HepG2 (cell line): ENCODE measurements at regions not wholly inside any gene's neighbourhood (a gene's known extent, or its start where the extent isn't known, plus 50 kb on each side); places are given as distances from the start of the nearest gene placed in this dataset.

Experiments
- ATF7-NPFF ChIP-seq: sonication (generic); formaldehyde crosslinking; IDR thresholded peaks from 2 replicates; pipeline ENCODE4 v1.8.1; 2023; ENCODE audit warnings: mild to moderate bottlenecking, low read depth, missing genetic modification reagents, moderate library complexity
- CEBPB ChIP-seq: IDR thresholded peaks from 2 replicates; pipeline ENCODE4 v1.6.1; 2011; ENCODE audit warnings: low read depth, low read length, improper control_type of control experiment, borderline replicate concordance
- CENPX ChIP-seq: sonication (generic); formaldehyde crosslinking; IDR thresholded peaks from 2 replicates; pipeline ENCODE4 v1.9.0; 2021; ENCODE audit warnings: mild to moderate bottlenecking, missing genetic modification reagents, moderate library complexity
- DDIT3 ChIP-seq: sonication (generic); formaldehyde crosslinking; IDR thresholded peaks from 2 replicates; pipeline ENCODE4 v1.4.0; 2020; ENCODE audit warnings: mild to moderate bottlenecking, missing genetic modification reagents
- ELF3 ChIP-seq: IDR thresholded peaks from 2 replicates; pipeline ENCODE4 v1.6.1; 2016; ENCODE audit warnings: missing genetic modification reagents, missing compliant biosample characterization
- ERF ChIP-seq: IDR thresholded peaks from 2 replicates; pipeline ENCODE4 v1.6.1; 2018; ENCODE audit warnings: missing biosample characterization, missing genetic modification reagents
- FIP1L1 ChIP-seq: fragments of 200-400 bp; formaldehyde crosslinking; IDR thresholded peaks from 2 replicates; pipeline ENCODE4 v1.6.1; 2018; ENCODE audit warnings: low read depth, mild to moderate bottlenecking, low read length, moderate library complexity, borderline replicate concordance; ENCODE audit not compliant: insufficient read depth
- FOSL1 ChIP-seq: sonication (generic); formaldehyde crosslinking; IDR thresholded peaks from 2 replicates; pipeline ENCODE4 v1.9.0; 2021; ENCODE audit warnings: missing genetic modification reagents, borderline replicate concordance
- HES4 ChIP-seq: sonication (generic); formaldehyde crosslinking; IDR thresholded peaks from 2 replicates; pipeline ENCODE4 v1.9.0; 2021; ENCODE audit warnings: mild to moderate bottlenecking, missing genetic modification reagents, borderline replicate concordance
- HNRNPH1 ChIP-seq: fragments of 200-400 bp; formaldehyde crosslinking; optimal IDR thresholded peaks from 2 replicates; pipeline ENCODE3; 2017; ENCODE audit warnings: mild to moderate bottlenecking, low read depth, low read length
- KLF16 ChIP-seq, 2 experiments: sonication (generic) in 1 of 2; formaldehyde crosslinking in 1 of 2; IDR thresholded peaks; 2 replicates each; pipeline versions ENCODE4 v1.6.1 to v1.8.0; 2016 to 2023; ENCODE audit warnings: missing genetic modification reagents in 2 of 2, missing compliant biosample characterization in 1 of 2
- NCOR1 ChIP-seq: fragments of 200-600 bp; sonication (generic); IDR thresholded peaks from 2 replicates; pipeline ENCODE4 v1.7.0; 2017; ENCODE audit warnings: antibody characterized with exemption, low read length, borderline replicate concordance
- NR3C1 ChIP-seq: sonication (generic); formaldehyde crosslinking; IDR thresholded peaks from 2 replicates; pipeline ENCODE4 v1.4.0; 2020; ENCODE audit warnings: missing genetic modification reagents
- RNF2 ChIP-seq: fragments of 450-650 bp; conservative IDR thresholded peaks from 2 replicates; pipeline ENCODE4 v1.6.1; 2016; ENCODE audit warnings: low read depth
- RXRA ChIP-seq: sonication (generic); formaldehyde crosslinking; IDR thresholded peaks from 2 replicates; pipeline ENCODE4 v1.5.1; 2020; ENCODE audit warnings: missing genetic modification reagents
- SMAD3 ChIP-seq: sonication (generic); formaldehyde crosslinking; IDR thresholded peaks from 2 replicates; pipeline ENCODE4 v1.4.0; 2020; ENCODE audit warnings: missing genetic modification reagents
- THAP7 ChIP-seq: sonication (generic); formaldehyde crosslinking; IDR thresholded peaks from 2 replicates; pipeline ENCODE4 v1.8.1; 2023; ENCODE audit warnings: mild to moderate bottlenecking, missing genetic modification reagents
- ZMYM4 ChIP-seq: sonication (generic); formaldehyde crosslinking; IDR thresholded peaks from 2 replicates; pipeline ENCODE4 v1.8.1; 2023; ENCODE audit warnings: mild to moderate bottlenecking, missing genetic modification reagents
- ZNF224 ChIP-seq: sonication (generic); formaldehyde crosslinking; IDR thresholded peaks from 2 replicates; pipeline ENCODE4 v1.5.0; 2020; ENCODE audit warnings: mild to moderate bottlenecking, missing genetic modification reagents
- ZNF329 ChIP-seq: sonication (generic); formaldehyde crosslinking; IDR thresholded peaks from 2 replicates; pipeline ENCODE4 v1.9.0; 2021; ENCODE audit warnings: low read depth, mild to moderate bottlenecking, missing genetic modification reagents
- ZNF350 ChIP-seq: sonication (generic); formaldehyde crosslinking; IDR thresholded peaks from 2 replicates; pipeline ENCODE4 v1.4.0; 2020; ENCODE audit warnings: mild to moderate bottlenecking, low read depth, missing genetic modification reagents, borderline replicate concordance
- ZNF503 ChIP-seq: sonication (generic); formaldehyde crosslinking; IDR thresholded peaks from 2 replicates; pipeline ENCODE4 v1.4.0; 2020; ENCODE audit warnings: missing genetic modification reagents
- ZNF879 ChIP-seq: sonication (generic); formaldehyde crosslinking; IDR thresholded peaks from 2 replicates; pipeline ENCODE4 v1.8.1; 2023; ENCODE audit warnings: missing genetic modification reagents
- TF ChIP-seq, protein P1 (sequence below): sonication (generic); formaldehyde crosslinking; IDR thresholded peaks from 2 replicates; pipeline ENCODE4 v1.5.0; 2020; ENCODE audit warnings: mild to moderate bottlenecking, missing genetic modification reagents, borderline replicate concordance

- TF ChIP-seq, protein P1, sequence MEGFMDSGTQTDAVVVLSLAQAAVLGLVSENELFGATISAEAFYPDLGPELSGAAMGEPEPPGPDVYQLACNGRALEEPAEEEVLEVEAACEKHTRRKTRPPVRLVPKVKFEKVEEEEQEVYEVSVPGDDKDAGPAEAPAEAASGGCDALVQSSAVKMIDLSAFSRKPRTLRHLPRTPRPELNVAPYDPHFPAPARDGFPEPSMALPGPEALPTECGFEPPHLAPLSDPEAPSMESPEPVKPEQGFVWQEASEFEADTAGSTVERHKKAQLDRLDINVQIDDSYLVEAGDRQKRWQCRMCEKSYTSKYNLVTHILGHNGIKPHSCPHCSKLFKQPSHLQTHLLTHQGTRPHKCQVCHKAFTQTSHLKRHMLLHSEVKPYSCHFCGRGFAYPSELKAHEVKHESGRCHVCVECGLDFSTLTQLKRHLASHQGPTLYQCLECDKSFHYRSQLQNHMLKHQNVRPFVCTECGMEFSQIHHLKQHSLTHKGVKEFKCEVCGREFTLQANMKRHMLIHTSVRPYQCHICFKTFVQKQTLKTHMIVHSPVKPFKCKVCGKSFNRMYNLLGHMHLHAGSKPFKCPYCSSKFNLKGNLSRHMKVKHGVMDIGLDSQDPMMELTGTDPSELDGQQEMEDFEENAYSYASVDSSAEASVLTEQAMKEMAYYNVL (CRISPR knock-in tag): peak; percentile 81; the same call in 1 of the 2 replicates
- TF ChIP-seq FIP1L1 (no peak), ELF3 (CRISPR knock-in tag) (peak; percentile 86), HNRNPH1 (no peak), NR3C1 (CRISPR knock-in tag) (no peak), CEBPB (peak; percentile 72; the same call in 1 of the 2 replicates), ATF7-NPFF (no peak), RNF2 (peak; percentile 79), NCOR1 (peak; percentile 37; the same call in 1 of the 2 replicates), ZNF350 (CRISPR knock-in tag) (peak; percentile 66), ERF (CRISPR knock-in tag) (peak; percentile 64), ZNF329 (0 out of 2 replicates have a peak, but pooled peaks have one; percentile 57), FOSL1 (CRISPR knock-in tag) (no peak), HES4 (CRISPR knock-in tag) (0 out of 2 replicates have a peak, but pooled peaks have one; percentile 64), RXRA (0 out of 2 replicates have a peak, but pooled peaks have one; percentile 77), ZMYM4 (CRISPR knock-in tag) (peak; percentile 38; the same call in 1 of the 2 replicates), DDIT3 (CRISPR knock-in tag) (no peak), ZNF224 (0 out of 2 replicates have a peak, but pooled peaks have one; percentile 42), THAP7 (CRISPR knock-in tag) (peak; percentile 64; the same call in 1 of the 2 replicates), SMAD3 (peak; percentile 69; the same call in 1 of the 2 replicates), KLF16 (CRISPR knock-in tag; IDR thresholded peaks at IDR 0.05) (peak in 1 of 2 experiments; percentile 70; a peak in 1 of 4 replicates), ZNF879 (CRISPR knock-in tag) (peak; percentile 41; the same call in 1 of the 2 replicates), ZNF503 (peak; percentile 68; the same call in 1 of the 2 replicates), CENPX (CRISPR knock-in tag) (no peak)
These were observed 115.6 kb upstream of the OTOS start (continued) for GRCh38 chr2:240255811-240256703.
